GM13977 (cell line): ENCODE measurements at regions not wholly inside any gene's neighbourhood (a gene's known extent, or its start where the extent isn't known, plus 50 kb on each side); places are given as distances from the start of the nearest gene placed in this dataset.

Source experiments
- DNase-seq: peaks from one replicate; pipeline ENCODE4 v3.0.0; 2012; ENCODE audit warnings: low spot score
- in situ Hi-C: fragments of 300-500 bp; cut with MboI; formaldehyde crosslinking; loops from one replicate; pipeline ENCODE4 v1.12.0; 2022; ENCODE audit warnings: low sequenced_read_pairs, low pct_unique_long_range_greater_than_20kb, mixed read lengths, inconsistent platforms; ENCODE audit not compliant: unreplicated experiment
- TF ChIP-seq, protein P1 (sequence below): IDR thresholded peaks from 2 replicates; pipeline ENCODE4 v1.5.1; 2012; ENCODE audit warnings: mild to moderate bottlenecking, control low read depth; ENCODE audit not compliant: insufficient read depth; ENCODE audit errors: extremely low read depth, missing control alignments

DNA sequence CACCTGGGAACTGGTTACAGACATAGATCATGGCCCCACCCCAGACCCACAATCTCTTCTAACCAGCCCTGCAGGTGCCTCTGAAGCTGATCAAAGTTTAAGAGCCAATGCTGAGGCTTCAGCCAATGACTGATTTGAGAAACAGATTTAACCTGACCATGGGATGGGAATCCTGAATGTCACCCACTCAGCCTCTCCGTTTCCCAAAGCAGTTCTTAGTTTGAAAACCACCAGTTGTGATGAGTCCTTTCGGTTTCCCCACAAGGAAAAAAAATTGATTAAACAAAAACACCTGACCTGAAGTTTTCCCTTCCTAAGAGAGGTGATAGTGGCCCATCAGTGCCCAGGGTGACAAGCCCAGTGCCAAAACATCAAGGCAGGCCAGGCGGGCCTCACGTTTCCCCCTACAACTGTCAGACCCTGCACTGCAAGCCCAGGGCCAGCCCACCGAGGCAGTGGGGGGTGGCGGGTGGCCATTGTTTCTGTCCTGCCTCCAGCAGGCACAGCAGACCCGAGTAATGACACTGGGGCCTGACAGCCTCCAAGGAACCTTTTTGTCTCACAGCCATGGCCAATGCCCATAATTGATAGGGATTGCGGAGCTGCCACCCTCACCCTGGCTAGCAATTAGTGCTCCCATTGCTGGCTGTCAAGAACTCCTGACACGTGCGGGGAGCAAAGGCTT lies 75.4 kb upstream of the ZMIZ1 start:
- DNase-seq = no peak
- TF ChIP-seq, protein P1, sequence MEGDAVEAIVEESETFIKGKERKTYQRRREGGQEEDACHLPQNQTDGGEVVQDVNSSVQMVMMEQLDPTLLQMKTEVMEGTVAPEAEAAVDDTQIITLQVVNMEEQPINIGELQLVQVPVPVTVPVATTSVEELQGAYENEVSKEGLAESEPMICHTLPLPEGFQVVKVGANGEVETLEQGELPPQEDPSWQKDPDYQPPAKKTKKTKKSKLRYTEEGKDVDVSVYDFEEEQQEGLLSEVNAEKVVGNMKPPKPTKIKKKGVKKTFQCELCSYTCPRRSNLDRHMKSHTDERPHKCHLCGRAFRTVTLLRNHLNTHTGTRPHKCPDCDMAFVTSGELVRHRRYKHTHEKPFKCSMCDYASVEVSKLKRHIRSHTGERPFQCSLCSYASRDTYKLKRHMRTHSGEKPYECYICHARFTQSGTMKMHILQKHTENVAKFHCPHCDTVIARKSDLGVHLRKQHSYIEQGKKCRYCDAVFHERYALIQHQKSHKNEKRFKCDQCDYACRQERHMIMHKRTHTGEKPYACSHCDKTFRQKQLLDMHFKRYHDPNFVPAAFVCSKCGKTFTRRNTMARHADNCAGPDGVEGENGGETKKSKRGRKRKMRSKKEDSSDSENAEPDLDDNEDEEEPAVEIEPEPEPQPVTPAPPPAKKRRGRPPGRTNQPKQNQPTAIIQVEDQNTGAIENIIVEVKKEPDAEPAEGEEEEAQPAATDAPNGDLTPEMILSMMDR = no peak
- in situ Hi-C loops = no loop called here

DNA sequence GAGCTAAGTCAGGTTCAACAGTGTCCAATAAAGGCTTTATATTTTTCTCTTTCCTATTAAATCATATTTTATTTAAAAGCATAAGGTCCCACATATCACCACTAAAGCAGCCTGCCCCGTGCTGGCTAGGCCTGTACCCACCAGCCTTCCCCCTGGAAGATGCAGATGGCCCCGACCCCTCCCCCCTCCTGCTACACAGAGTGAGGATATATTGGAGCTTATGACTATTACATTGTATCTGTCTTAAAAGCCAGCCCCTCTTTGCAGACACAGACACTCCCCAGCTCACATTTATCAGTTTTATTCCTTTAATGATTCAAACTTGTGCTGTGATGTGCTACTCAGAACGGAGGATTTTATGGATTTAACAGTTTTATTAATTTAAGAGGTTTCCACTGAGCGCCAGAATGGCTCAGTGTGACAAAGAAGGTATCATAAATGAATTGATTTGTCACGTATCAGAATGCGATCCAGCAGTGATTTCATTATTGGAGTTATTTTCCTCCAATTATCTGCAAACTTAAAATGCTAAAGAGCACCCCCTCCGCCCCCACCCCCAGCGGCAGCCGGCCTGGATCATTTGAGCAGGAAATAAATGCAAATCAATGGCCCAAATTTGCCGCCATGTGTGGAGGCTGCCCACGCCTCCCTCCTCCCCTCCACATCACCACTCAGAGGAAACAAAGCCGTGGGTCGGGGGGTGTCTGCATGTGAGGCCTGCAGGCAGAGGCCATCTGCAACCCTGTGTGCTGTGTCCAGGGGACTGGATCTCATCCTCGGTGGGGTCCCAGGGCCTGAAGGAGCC lies 72.6 kb upstream of the ZMIZ1 start:
- in situ Hi-C loops = no loop called here
- TF ChIP-seq, protein P1 = no peak
- DNase-seq = no peak

DNA sequence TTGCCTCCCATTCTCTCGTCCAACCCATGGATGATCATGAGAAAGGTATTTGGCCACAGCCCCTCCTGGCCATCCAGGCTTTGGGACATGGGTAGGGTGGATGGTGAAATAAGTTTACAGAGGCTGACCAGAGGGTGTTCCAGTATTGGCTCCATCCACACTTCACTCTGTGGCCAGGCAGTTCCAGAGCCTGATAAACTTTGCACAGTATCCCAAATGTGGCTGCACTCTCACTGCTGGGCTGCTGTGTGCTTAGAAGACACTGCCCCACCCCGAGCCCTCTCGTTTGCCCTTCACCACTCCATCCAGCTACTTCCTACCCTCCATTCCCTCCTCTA lies 72.0 kb upstream of the ZMIZ1 start:
- in situ Hi-C loops = no loop called here
- TF ChIP-seq, protein P1 = no peak

DNA sequence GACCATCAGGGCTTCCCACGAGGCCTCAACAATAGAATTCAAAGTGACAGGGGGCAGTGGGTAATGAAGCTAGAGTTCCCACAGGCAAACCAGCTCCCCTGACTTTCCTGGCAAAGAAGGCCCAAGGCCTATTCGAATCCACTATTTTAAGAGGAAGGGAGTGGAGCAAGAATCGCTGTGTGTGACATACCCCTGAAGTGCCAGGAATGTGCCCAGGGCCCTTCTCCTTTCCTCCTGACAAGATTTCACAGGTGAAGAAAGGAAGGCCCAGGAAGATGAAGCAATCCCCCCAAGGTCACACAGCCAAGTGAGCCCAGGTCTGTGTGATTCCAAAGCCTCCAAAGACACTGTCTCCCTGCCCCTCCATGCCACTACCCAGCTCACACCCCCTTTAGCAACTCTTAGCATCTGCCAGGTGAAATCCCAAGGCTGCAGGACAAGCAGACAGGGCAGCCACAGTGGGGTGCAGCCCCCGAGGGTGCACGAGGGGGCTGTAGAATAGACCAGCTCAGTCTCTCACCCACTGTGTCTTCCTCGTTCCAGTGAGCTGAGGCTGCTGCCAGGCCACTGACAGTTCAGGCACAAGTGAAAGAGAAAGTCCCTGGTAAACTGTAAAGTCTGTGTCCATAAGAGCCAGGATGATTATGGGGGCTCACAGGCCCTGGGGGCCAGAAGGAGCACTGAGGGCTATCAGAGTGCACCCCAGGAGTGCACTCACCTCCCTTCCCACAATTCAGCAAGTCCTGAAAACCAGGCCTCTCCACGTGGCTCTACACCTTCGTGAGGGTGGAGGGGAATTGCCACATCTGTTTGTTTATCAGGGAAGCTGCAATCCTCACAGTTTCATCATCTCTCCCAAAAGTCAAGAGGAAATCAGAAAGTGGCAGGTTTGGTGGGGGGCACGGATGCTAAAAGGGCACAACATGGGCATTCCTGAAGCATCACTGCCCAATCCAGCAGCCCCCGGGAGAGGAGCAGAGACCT lies 70.8 kb upstream of the ZMIZ1 start:
- TF ChIP-seq, protein P1 = no peak
- no peak for DNase-seq
- in situ Hi-C loops = no loop called here

More for the DNA sequence above, 72.0 kb upstream of the ZMIZ1 start:
- no peak for DNase-seq

DNA sequence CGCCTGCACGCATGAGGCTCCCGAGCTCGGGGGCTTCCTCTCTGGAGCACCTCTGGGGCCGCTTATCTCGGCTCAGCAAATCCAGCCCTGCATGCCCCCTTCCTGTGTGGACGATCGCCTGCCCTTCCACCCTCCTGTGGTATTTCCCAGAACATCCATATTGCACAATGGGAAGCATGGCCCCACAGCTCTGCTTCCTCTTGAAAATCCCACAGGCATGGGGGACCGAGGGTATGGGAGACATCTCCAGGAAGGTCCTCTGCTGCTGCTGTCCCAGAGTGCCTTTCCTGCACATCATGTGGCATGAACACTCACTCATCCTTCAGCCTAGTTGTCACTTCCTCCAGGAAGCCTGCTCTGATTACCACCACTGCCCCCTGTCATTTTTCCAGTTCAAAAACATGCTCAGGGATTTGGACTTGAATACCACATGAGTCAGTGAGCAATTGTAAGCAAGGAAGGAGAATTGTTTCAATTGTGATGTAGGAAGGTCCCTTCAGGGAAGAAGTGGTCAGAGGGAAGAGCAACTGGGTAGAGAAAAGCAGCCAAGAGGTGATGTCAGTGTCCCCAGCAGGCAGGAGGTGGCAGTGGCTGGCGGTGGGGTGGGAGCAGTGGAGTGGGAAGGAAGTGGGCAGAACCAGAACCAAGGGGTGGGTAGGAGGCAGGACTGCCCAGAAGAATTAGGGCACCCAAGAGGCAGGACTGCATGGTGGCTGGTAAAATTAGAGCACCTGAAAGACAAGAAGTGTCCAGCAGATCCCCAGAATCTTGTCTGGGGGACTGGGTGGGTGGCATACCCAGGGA lies 67.5 kb upstream of the ZMIZ1 start:
- in situ Hi-C loops = no loop called here
- TF ChIP-seq, protein P1 = no peak
- no peak for DNase-seq
